Tibial artery (tissue), 4 donors: ENCODE measurements at regions not wholly inside any gene's neighbourhood (a gene's known extent, or its start where the extent isn't known, plus 50 kb on each side); places are given as distances from the start of the nearest gene placed in this dataset.

Source experiments
- DNase-seq, 2 donors: peaks; one replicate each; pipeline ENCODE4 v3.0.0-alpha.2; 2019
- H3K27ac ChIP-seq, 2 donors: fragments of 200-600 bp; sonication (generic) in 1 of 2; 1 replicate in 1 of 2; 2 replicates in 1 of 2; pipeline ENCODE4 v1.5.1; 2018 to 2019; ENCODE audit warnings: mild to moderate bottlenecking in 1 of 2
- H3K27me3 ChIP-seq, 2 donors: fragments of 200-600 bp; sonication (generic) in 1 of 2; one replicate each; pipeline versions ENCODE4 v1.5.1 to v1.6.0; 2016 to 2019
- H3K36me3 ChIP-seq, 3 donors: fragments of 200-600 bp; sonication (generic) in 2 of 3; one replicate each; pipeline ENCODE4 v1.5.1; 2016 to 2019; ENCODE audit warnings: mild to moderate bottlenecking in 2 of 3
- H3K4me1 ChIP-seq, 4 donors: fragments of 200-600 bp; sonication (generic) in 2 of 4; 1 replicate in 3 of 4; 2 replicates in 1 of 4; pipeline ENCODE4 v1.5.1; 2016 to 2019
- H3K4me3 ChIP-seq, 2 donors: fragments of 200-600 bp; sonication (generic) in 1 of 2; 1 replicate in 1 of 2; 2 replicates in 1 of 2; pipeline ENCODE4 v1.5.1; 2018 to 2019; ENCODE audit warnings: mild to moderate bottlenecking in 2 of 2
- H3K9me3 ChIP-seq, 3 donors: fragments of 200-600 bp; sonication (generic) in 1 of 3; one replicate each; pipeline ENCODE4 v1.5.1; 2016 to 2019
- CTCF ChIP-seq, 2 experiments: fragments of 200-600 bp in 1 of 2; fragments of 450-650 bp in 1 of 2; IDR thresholded peaks; one replicate each; pipeline ENCODE4 v1.5.1; 2017 to 2019; ENCODE audit warnings: antibody characterized with exemption in 2 of 2, mild to moderate bottlenecking in 1 of 2, moderate library complexity in 1 of 2
- intact Hi-C: fragments of 100-400 bp; cut with DNase I; formaldehyde crosslinking; loops from one replicate; pipeline ENCODE4 v1.15.0; 2023; ENCODE audit warnings: low total_unique reads

GRCh38 chr16:55037966-55038365, 107.3 kb downstream of the IRX5 start:
- H3K9me3 ChIP-seq: no peaks in the 10 kb centered on the region
- no peak for TF ChIP-seq CTCF (IDR thresholded peaks at IDR 0.05)
- H3K27ac ChIP-seq: no peak overlapping the region
- intact Hi-C loops: no loop called here
- DNase-seq: no peak
- H3K4me1 ChIP-seq: peaks cover 0 to 3% (median 0%) of the 10 kb centered on the region in 4 donors
- H3K27me3 ChIP-seq: no peaks in the 10 kb centered on the region
- H3K4me3 ChIP-seq: no peak overlapping the region
- no peaks in the 10 kb centered on the region for H3K36me3 ChIP-seq

GRCh38 chr16:55039042-55039441, 108.4 kb downstream of the IRX5 start:
- intact Hi-C loops: no loop called here
- peak in 1 of 2 donors; percentile 7 for DNase-seq
- Histone ChIP-seq H3K4me3 (no peak overlapping the region), H3K4me1 (peaks cover 0 to 3% (median 0%) of the 10 kb centered on the region in 4 donors), H3K27ac (no peak overlapping the region), H3K27me3 (no peaks in the 10 kb centered on the region), H3K36me3 (no peaks in the 10 kb centered on the region), H3K9me3 (no peaks in the 10 kb centered on the region)
- TF ChIP-seq CTCF (IDR thresholded peaks at IDR 0.05): no peak

GRCh38 chr16:55039511-55039910, 108.8 kb downstream of the IRX5 start:
- DNase-seq: peak in 1 of 2 donors; percentile 3
- TF ChIP-seq CTCF (IDR thresholded peaks at IDR 0.05): no peak
- Histone ChIP-seq H3K9me3 (no peaks in the 10 kb centered on the region), H3K4me3 (no peak overlapping the region), H3K27me3 (no peaks in the 10 kb centered on the region), H3K4me1 (peaks cover 0 to 3% (median 0%) of the 10 kb centered on the region in 4 donors), H3K27ac (no peak overlapping the region), H3K36me3 (no peaks in the 10 kb centered on the region)
- intact Hi-C loops: no loop called here

GRCh38 chr16:55039931-55040330, 109.3 kb downstream of the IRX5 start:
- H3K4me1 ChIP-seq: peaks cover 0 to 3% (median 0%) of the 10 kb centered on the region in 4 donors
- no peak overlapping the region for H3K4me3 ChIP-seq
- H3K27ac ChIP-seq: no peak overlapping the region
- no peaks in the 10 kb centered on the region for H3K9me3 ChIP-seq
- no peak for TF ChIP-seq CTCF (IDR thresholded peaks at IDR 0.05)
- H3K27me3 ChIP-seq: no peaks in the 10 kb centered on the region
- intact Hi-C loops: no loop called here
- no peaks in the 10 kb centered on the region for H3K36me3 ChIP-seq
- peak in 1 of 2 donors; percentile 48 for DNase-seq

- Histone ChIP-seq H3K4me1 (peaks cover 0 to 3% (median 0%) of the 10 kb centered on the region in 4 donors), H3K9me3 (no peaks in the 10 kb centered on the region), H3K36me3 (no peaks in the 10 kb centered on the region), H3K27me3 (no peaks in the 10 kb centered on the region), H3K27ac (no peak overlapping the region), H3K4me3 (no peak overlapping the region)
- no peak for TF ChIP-seq CTCF (IDR thresholded peaks at IDR 0.05)
- intact Hi-C loops: no loop called here
- DNase-seq: peak in 1 of 2 donors; percentile 54
These were observed 109.9 kb downstream of the IRX5 start for GRCh38 chr16:55040366-55041086.
